Spleen (tissue), 7 donors: ENCODE measurements at regions not wholly inside any gene's neighbourhood (a gene's known extent, or its start where the extent isn't known, plus 50 kb on each side); places are given as distances from the start of the nearest gene placed in this dataset.

ENCODE experiments used
- POLR2A ChIP-seq, 3 donors: fragments of 450-650 bp; IDR thresholded peaks; one replicate each; pipeline ENCODE4 v1.5.1; 2017; ENCODE audit warnings: antibody characterized with exemption in 3 of 3, mild to moderate bottlenecking in 1 of 3
- TF ChIP-seq, protein P1 (sequence below), 11 experiments: fragments of 200-600 bp in 7 of 11; fragments of 450-650 bp in 4 of 11; sonication (generic) in 4 of 11; IDR thresholded peaks in 8 of 11; conservative IDR thresholded peaks in 3 of 11; 1 replicate in 7 of 11; 2 replicates in 4 of 11; pipeline versions ENCODE4 v1.4.0 to v1.8.0; 2016 to 2021; ENCODE audit warnings: antibody characterized with exemption in 11 of 11, inconsistent platforms in 4 of 11, mild to moderate bottlenecking in 1 of 11
- donor health status: DM: no; HTN: no; CAD: no; lungs with moderate emphysema.
- donor health status: DM: no; HTN: no; CAD: no.
- donor health status: DM: no; HTN: no; CAD: no.

DNA sequence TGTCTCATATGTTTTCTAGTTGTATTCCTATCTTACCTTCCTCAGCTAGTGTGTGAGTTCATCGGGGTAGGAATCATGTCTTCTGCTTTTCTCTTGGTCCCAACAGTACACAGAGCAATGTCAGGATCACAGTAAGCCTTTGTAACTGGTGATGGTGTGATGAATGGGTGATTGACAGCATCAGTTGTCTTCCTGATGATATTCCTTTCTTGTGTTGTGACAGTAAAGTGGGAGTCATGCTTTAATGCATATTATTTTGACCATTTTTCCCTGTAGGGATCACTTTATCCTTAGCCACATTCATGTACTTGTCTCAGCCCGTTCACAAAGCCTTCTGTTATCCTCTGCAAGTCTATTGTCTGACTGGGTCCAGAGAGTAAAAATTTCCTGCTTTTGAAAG is 501.7 kb downstream of the UTRN start:
- no peak for TF ChIP-seq POLR2A (IDR thresholded peaks at IDR 0.05)
- TF ChIP-seq, protein P1, sequence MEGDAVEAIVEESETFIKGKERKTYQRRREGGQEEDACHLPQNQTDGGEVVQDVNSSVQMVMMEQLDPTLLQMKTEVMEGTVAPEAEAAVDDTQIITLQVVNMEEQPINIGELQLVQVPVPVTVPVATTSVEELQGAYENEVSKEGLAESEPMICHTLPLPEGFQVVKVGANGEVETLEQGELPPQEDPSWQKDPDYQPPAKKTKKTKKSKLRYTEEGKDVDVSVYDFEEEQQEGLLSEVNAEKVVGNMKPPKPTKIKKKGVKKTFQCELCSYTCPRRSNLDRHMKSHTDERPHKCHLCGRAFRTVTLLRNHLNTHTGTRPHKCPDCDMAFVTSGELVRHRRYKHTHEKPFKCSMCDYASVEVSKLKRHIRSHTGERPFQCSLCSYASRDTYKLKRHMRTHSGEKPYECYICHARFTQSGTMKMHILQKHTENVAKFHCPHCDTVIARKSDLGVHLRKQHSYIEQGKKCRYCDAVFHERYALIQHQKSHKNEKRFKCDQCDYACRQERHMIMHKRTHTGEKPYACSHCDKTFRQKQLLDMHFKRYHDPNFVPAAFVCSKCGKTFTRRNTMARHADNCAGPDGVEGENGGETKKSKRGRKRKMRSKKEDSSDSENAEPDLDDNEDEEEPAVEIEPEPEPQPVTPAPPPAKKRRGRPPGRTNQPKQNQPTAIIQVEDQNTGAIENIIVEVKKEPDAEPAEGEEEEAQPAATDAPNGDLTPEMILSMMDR (IDR thresholded peaks at IDR 0.05 in 8 of 11, conservative IDR thresholded peaks at IDR 0.05 in 3 of 11) = no peak
